NB4 (cell line): ENCODE measurements at regions not wholly inside any gene's neighbourhood (a gene's known extent, or its start where the extent isn't known, plus 50 kb on each side); places are given as distances from the start of the nearest gene placed in this dataset.

Experiments
- POLR2A ChIP-seq: IDR thresholded peaks from 2 replicates; pipeline ENCODE4 v1.6.1; 2011; ENCODE audit warnings: mild to moderate bottlenecking; ENCODE audit not compliant: insufficient read length; ENCODE audit errors: extremely low read depth
- TF ChIP-seq, protein P1 (sequence below): IDR thresholded peaks from one replicate; pipeline ENCODE4 v1.5.1; 2012; ENCODE audit warnings: low read depth, low read length
- TF ChIP-seq, protein P2 (sequence below): IDR thresholded peaks from 2 replicates; pipeline ENCODE4 v1.6.1; 2011; ENCODE audit warnings: low read depth, low read length

DNA sequence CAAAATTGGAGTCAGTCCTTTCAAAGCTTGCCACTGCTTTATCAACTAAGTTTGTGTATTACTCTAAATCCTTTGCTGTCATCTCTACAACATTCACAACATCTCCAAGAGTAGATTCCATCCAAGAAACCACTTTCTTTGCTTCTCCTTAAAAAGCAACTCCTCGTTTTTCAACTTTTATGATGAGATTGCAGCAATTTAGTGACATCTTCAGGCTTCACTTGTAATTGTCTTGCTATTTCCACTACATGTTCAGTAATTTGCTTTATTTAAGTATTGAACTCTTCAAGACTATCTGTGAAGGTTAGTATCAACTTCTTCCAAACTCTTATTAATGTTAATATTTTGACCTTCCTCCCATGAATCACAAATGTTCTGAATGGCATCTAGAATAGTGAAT is 747.9 kb downstream of the TMTC2 start:
- TF ChIP-seq, protein P1, sequence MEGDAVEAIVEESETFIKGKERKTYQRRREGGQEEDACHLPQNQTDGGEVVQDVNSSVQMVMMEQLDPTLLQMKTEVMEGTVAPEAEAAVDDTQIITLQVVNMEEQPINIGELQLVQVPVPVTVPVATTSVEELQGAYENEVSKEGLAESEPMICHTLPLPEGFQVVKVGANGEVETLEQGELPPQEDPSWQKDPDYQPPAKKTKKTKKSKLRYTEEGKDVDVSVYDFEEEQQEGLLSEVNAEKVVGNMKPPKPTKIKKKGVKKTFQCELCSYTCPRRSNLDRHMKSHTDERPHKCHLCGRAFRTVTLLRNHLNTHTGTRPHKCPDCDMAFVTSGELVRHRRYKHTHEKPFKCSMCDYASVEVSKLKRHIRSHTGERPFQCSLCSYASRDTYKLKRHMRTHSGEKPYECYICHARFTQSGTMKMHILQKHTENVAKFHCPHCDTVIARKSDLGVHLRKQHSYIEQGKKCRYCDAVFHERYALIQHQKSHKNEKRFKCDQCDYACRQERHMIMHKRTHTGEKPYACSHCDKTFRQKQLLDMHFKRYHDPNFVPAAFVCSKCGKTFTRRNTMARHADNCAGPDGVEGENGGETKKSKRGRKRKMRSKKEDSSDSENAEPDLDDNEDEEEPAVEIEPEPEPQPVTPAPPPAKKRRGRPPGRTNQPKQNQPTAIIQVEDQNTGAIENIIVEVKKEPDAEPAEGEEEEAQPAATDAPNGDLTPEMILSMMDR, result no peak
- TF ChIP-seq, protein P2, sequence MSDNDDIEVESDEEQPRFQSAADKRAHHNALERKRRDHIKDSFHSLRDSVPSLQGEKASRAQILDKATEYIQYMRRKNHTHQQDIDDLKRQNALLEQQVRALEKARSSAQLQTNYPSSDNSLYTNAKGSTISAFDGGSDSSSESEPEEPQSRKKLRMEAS, result no peak
- TF ChIP-seq POLR2A, result no peak
